ENCODE measurements at regions not wholly inside any gene's neighbourhood (a gene's known extent, or its start where the extent isn't known, plus 50 kb on each side); places are given as distances from the start of the nearest gene placed in this dataset.

GRCh38 chr21:43280949-43281633 lies 112.3 kb downstream of the CRYAA start:
- ATAC-seq (no peak), DNase-seq (peak in 1 of 4 donors; percentile 69)
- Histone ChIP-seq H3K4me1 (peaks cover 0 to 8% of the 10 kb centered on the region in 2 donors), H3K9me3 (no peaks in the 10 kb centered on the region), H3K4me3 (no peak overlapping the region), H3K27me3 (peaks cover 0 to 30% of the 10 kb centered on the region in 2 donors), H3K36me3 (no peaks in the 10 kb centered on the region), H3K27ac (no peak overlapping the region)
- intact Hi-C loops (cut with DNase I): no loop called here
- no peak for TF ChIP-seq CTCF (IDR thresholded peaks at IDR 0.05)

- no peak for DNase-seq
- no peak overlapping the region for H3K4me3 ChIP-seq
- H3K4me1 ChIP-seq: peaks cover 0 to 8% of the 10 kb centered on the region in 2 donors
- H3K36me3 ChIP-seq: no peaks in the 10 kb centered on the region
- peaks cover 0 to 37% of the 10 kb centered on the region in 2 donors for H3K27me3 ChIP-seq
- no peaks in the 10 kb centered on the region for H3K9me3 ChIP-seq
- ATAC-seq: no peak
- TF ChIP-seq CTCF (IDR thresholded peaks at IDR 0.05): no peak
- H3K27ac ChIP-seq: no peak overlapping the region
- intact Hi-C loops (cut with DNase I): no loop called here
Measured at GRCh38 chr21:43279578-43279894, 110.7 kb downstream of the CRYAA start.

GRCh38 chr21:43278766-43279577 lies 110.2 kb downstream of the CRYAA start:
- Histone ChIP-seq H3K27me3 (peaks cover 0 to 42% of the 10 kb centered on the region in 2 donors), H3K4me1 (peaks cover 0 to 8% of the 10 kb centered on the region in 2 donors), H3K9me3 (no peaks in the 10 kb centered on the region), H3K27ac (no peak overlapping the region), H3K4me3 (no peak overlapping the region), H3K36me3 (no peaks in the 10 kb centered on the region)
- TF ChIP-seq CTCF (IDR thresholded peaks at IDR 0.05): no peak
- ATAC-seq: no peak
- intact Hi-C loops (cut with DNase I): no loop called here
- no peak for DNase-seq

GRCh38 chr21:43278359-43278758 lies 109.6 kb downstream of the CRYAA start:
- Histone ChIP-seq H3K4me3 (no peak overlapping the region), H3K27ac (no peak overlapping the region), H3K4me1 (peaks cover 0 to 8% of the 10 kb centered on the region in 2 donors), H3K27me3 (peaks cover 0 to 42% of the 10 kb centered on the region in 2 donors), H3K9me3 (no peaks in the 10 kb centered on the region), H3K36me3 (no peaks in the 10 kb centered on the region)
- DNase-seq (no peak), ATAC-seq (peak; percentile 51)
- intact Hi-C loops (cut with DNase I): no loop called here
- no peak for TF ChIP-seq CTCF (IDR thresholded peaks at IDR 0.05)

All from left lung (tissue), 4 donors.